ENCODE measurements at regions not wholly inside any gene's neighbourhood (a gene's known extent, or its start where the extent isn't known, plus 50 kb on each side); places are given as distances from the start of the nearest gene placed in this dataset.

DNA sequence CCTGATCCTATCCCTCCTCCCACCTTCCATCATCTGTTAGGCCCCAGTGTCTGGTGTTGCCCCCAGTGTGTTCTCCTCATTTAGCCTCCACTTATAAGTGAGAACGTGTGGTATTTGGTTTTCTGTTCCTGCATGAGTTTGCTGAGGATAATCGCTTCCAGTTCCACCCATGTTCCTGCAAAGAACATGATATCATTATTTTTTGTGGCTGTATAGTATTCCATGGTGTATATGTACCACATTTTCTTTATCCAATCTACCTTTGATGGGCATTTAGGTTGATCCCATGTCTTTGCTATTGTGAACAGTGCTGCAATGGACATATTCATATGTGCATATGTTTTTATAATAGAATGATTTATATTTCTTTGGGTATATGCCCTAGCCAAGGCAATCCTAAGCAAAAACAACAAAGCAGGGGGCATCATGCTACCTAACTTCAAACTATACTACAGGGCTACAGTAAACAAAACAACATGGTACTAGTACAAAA, 142.9 kb downstream of the TNFSF18 start:
- peaks cover 20% of the 10 kb centered on the region for H3K4me1 ChIP-seq (replicated peaks; ENCODE audit: insufficient read depth)
- CTCF ChIA-PET = no interaction called here
- intact Hi-C loops (cut with micrococcal nuclease; ENCODE audit: unreplicated experiment) = no loop called here

DNA sequence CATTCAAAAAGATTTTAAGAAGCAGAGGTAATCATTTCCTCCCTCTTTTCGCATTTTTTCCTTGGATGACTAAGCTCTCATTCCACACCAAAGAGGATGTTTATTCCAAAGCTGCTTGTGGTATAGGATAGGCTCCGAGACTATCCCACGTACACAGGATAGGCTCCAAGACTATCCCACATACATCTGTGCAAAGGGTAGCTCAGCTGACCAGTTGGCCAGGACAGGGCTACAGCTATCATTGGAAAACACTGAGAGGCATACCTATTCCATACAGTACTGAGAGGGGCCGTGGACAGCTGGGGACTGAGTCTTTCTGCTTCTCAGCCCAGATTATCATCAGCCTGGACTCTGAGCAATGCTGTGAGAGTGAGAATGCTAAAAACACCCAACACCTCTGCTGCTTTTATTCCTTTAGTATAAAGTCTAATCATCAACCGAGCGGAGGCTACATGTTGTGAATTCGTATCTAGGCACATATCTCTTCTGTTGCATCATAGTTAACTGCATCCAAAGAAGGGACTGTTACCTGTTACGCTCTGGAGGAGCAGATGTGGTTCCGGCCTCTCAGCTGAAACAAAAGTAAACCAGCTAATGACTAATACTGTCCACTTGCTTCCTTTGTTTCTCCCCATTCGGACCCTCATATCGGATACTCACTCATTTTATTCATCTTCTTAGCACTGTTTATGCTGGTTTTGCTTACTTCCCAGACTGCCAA, 141.0 kb downstream of the TNFSF18 start:
- no peak for DNase-seq
- CTCF ChIA-PET = no interaction called here
- Histone ChIP-seq H3K27ac (no peak overlapping the region), H3K4me1 (replicated peaks; ENCODE audit: insufficient read depth) (peaks cover 6% of the 10 kb centered on the region; the same call in 1 of the 2 replicates), H3K36me3 (ENCODE audit: low read depth) (no peaks in the 10 kb centered on the region), H4K20me1 (ENCODE audit: insufficient read depth) (no peaks in the 10 kb centered on the region), H3K9me3 (ENCODE audit: insufficient read depth, low read depth) (peaks cover 19% of the 10 kb centered on the region), H2AFZ (no peak overlapping the region), H3K9me2 (ENCODE audit: insufficient read depth) (no peaks in the 10 kb centered on the region), H3F3A (ENCODE audit: insufficient read depth, low read depth) (peaks cover 6% of the 10 kb centered on the region; the same call in 1 of the 2 replicates), H3K79me2 (ENCODE audit: low read depth) (no peaks in the 10 kb centered on the region), H3K4me3 (no peak overlapping the region), H3K4me2 (no peak overlapping the region), H3K27me3 (ENCODE audit: insufficient read depth, low read depth) (no peaks in the 10 kb centered on the region)
- BruUV-seq (replicated peaks) = no TSS peak
- TF ChIP-seq EZH2 (IDR thresholded peaks at IDR 0.05; ENCODE audit: low read depth) = no peak
- TF ChIP-seq, protein P1, sequence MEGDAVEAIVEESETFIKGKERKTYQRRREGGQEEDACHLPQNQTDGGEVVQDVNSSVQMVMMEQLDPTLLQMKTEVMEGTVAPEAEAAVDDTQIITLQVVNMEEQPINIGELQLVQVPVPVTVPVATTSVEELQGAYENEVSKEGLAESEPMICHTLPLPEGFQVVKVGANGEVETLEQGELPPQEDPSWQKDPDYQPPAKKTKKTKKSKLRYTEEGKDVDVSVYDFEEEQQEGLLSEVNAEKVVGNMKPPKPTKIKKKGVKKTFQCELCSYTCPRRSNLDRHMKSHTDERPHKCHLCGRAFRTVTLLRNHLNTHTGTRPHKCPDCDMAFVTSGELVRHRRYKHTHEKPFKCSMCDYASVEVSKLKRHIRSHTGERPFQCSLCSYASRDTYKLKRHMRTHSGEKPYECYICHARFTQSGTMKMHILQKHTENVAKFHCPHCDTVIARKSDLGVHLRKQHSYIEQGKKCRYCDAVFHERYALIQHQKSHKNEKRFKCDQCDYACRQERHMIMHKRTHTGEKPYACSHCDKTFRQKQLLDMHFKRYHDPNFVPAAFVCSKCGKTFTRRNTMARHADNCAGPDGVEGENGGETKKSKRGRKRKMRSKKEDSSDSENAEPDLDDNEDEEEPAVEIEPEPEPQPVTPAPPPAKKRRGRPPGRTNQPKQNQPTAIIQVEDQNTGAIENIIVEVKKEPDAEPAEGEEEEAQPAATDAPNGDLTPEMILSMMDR (conservative IDR thresholded peaks at IDR 0.05) = no peak
- intact Hi-C loops (cut with micrococcal nuclease; ENCODE audit: unreplicated experiment) = no loop called here
- POLR2A ChIA-PET (ENCODE audit: unreplicated experiment) = interaction anchor here (0.7 to 1.6 kb wide), 2 partner anchors 8 to 67 kb away, joined by 3 to 19 read pairs; no protein-coding TSS in a partner anchor

More for the DNA sequence above, 142.9 kb downstream of the TNFSF18 start:
- Histone ChIP-seq H3K27ac (no peak overlapping the region), H3K27me3 (ENCODE audit: insufficient read depth, low read depth) (no peaks in the 10 kb centered on the region), H3F3A (ENCODE audit: insufficient read depth, low read depth) (no peaks in the 10 kb centered on the region), H3K9me2 (ENCODE audit: insufficient read depth) (no peaks in the 10 kb centered on the region), H3K9me3 (ENCODE audit: insufficient read depth, low read depth) (peaks cover 18% of the 10 kb centered on the region), H3K79me2 (ENCODE audit: low read depth) (no peaks in the 10 kb centered on the region), H3K36me3 (ENCODE audit: low read depth) (no peaks in the 10 kb centered on the region), H3K4me2 (no peak overlapping the region), H2AFZ (no peak overlapping the region), H4K20me1 (ENCODE audit: insufficient read depth) (no peaks in the 10 kb centered on the region), H3K4me3 (no peak overlapping the region)
- BruUV-seq (replicated peaks) = no TSS peak
- POLR2A ChIA-PET (ENCODE audit: unreplicated experiment) = interaction anchor here (0.7 kb wide), 1 partner anchor 14 kb away, joined by 7 read pairs; no protein-coding TSS in a partner anchor
- no peak for DNase-seq
- TF ChIP-seq, protein P1 (conservative IDR thresholded peaks at IDR 0.05) = no peak
- TF ChIP-seq EZH2 (IDR thresholded peaks at IDR 0.05; ENCODE audit: low read depth) = no peak

DNA sequence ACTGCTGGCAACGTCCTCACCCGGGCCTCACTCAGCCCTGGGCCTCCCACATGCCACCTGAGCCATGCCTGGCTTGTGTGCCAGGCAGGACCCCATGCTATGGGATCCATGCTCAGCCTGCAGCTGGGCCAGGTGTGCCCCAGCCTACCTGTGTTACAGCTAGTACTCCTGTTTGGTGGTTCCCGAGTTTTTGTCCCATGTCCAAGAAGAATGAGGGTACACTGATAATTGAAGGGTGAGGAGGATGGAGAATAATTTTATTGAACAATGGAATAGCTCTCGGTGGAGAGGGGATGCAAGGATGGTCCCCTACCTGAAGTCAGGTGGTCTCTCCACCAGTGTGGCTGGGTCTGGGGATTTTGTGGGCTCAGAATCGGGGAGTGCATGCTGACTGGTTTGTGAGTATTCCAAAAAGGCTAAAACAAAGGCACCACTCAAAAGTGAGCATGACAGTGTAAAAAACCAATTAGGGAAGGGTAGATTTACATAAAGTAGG, 137.9 kb downstream of the TNFSF18 start:
- H3K9me2 ChIP-seq (ENCODE audit: insufficient read depth) = no peaks in the 10 kb centered on the region
- no peak overlapping the region for H3K27ac ChIP-seq
- ChIA-PET POLR2A (ENCODE audit: unreplicated experiment) (no interaction called here), CTCF (no interaction called here)
- H3K4me3 ChIP-seq = no peak overlapping the region
- H2AFZ ChIP-seq = no peak overlapping the region
- H3K9me3 ChIP-seq (ENCODE audit: insufficient read depth, low read depth) = peaks cover 23% of the 10 kb centered on the region
- no peak for TF ChIP-seq EZH2 (IDR thresholded peaks at IDR 0.05; ENCODE audit: low read depth)
- TF ChIP-seq, protein P1 (conservative IDR thresholded peaks at IDR 0.05) = no peak
- no TSS peak for BruUV-seq (replicated peaks)
- no peaks in the 10 kb centered on the region for H4K20me1 ChIP-seq (ENCODE audit: insufficient read depth)
- no peak for DNase-seq
- no peaks in the 10 kb centered on the region for H3K27me3 ChIP-seq (ENCODE audit: insufficient read depth, low read depth)
- H3K4me2 ChIP-seq = no peak overlapping the region
- H3K79me2 ChIP-seq (ENCODE audit: low read depth) = no peaks in the 10 kb centered on the region
- peaks cover 10% of the 10 kb centered on the region for H3K4me1 ChIP-seq (replicated peaks; ENCODE audit: insufficient read depth)
- intact Hi-C loops (cut with micrococcal nuclease; ENCODE audit: unreplicated experiment) = no loop called here
- no peaks in the 10 kb centered on the region for H3K36me3 ChIP-seq (ENCODE audit: low read depth)
- peaks cover 14% of the 10 kb centered on the region for H3F3A ChIP-seq (ENCODE audit: insufficient read depth, low read depth)
